ENCODE measurements at regions not wholly inside any gene's neighbourhood (a gene's known extent, or its start where the extent isn't known, plus 50 kb on each side); places are given as distances from the start of the nearest gene placed in this dataset.

- TF ChIP-seq EZH2 (optimal IDR thresholded peaks at IDR 0.05; ENCODE audit: low read depth, low read length) (no peak), CTCF (IDR thresholded peaks at IDR 0.05; ENCODE audit: low read length) (no peak)
These were observed 253.4 kb upstream of the ANKH start for GRCh38 chr5:15124871-15125568.

All from MM.1S (cell line).